Kidney (tissue), 13 donors: ENCODE measurements at regions not wholly inside any gene's neighbourhood (a gene's known extent, or its start where the extent isn't known, plus 50 kb on each side); places are given as distances from the start of the nearest gene placed in this dataset.

Source experiments
- DNase-seq, 5 donors: peaks; one replicate each; pipeline ENCODE4 v3.0.0-alpha.2; 2013 to 2020
- FAIRE-seq: peaks from 2 replicates; lab custom pipeline; 2012; peaks lifted over from hg19 to GRCh38; lab: Jason Lieb, UNC
- H3K27ac ChIP-seq, 2 donors: one replicate each; pipeline ENCODE4 v1.7.0; 2013; ENCODE audit warnings: low read depth in 2 of 2, low read length in 2 of 2, inconsistent platforms in 1 of 2
- H3K27me3 ChIP-seq: one replicate; pipeline ENCODE4 v1.7.1; 2013; ENCODE audit warnings: low read length, inconsistent platforms; ENCODE audit not compliant: control insufficient read depth, insufficient read depth
- H3K36me3 ChIP-seq, 3 donors: one replicate each; pipeline versions ENCODE4 v1.7.0 to v1.7.1; 2013; ENCODE audit warnings: low read length in 3 of 3, control low read depth in 1 of 3, inconsistent platforms in 1 of 3; ENCODE audit not compliant: insufficient read depth in 3 of 3, control insufficient read depth in 2 of 3
- H3K4me1 ChIP-seq, 3 donors: one replicate each; pipeline versions ENCODE4 v1.7.0 to v1.7.1; 2013; ENCODE audit warnings: low read length in 3 of 3, inconsistent platforms in 1 of 3, low read depth in 1 of 3; ENCODE audit not compliant: control insufficient read depth in 2 of 3, insufficient read depth in 2 of 3
- H3K4me3 ChIP-seq, 3 donors: one replicate each; pipeline versions ENCODE4 v1.7.0 to v1.8.1; 2013; ENCODE audit warnings: low read length in 3 of 3, control low read depth in 1 of 3, inconsistent platforms in 1 of 3
- H3K9ac ChIP-seq, 3 donors: one replicate each; pipeline versions ENCODE4 v1.7.0 to v1.7.1; 2013; ENCODE audit warnings: low read length in 3 of 3, control low read depth in 1 of 3, inconsistent platforms in 1 of 3
- H3K9me3 ChIP-seq, 3 donors: one replicate each; pipeline versions ENCODE4 v1.7.0 to v1.7.1; 2013; ENCODE audit warnings: low read length in 3 of 3, control low read depth in 1 of 3, inconsistent platforms in 1 of 3; ENCODE audit not compliant: control insufficient read depth in 2 of 3, insufficient read depth in 1 of 3
- CTCF ChIP-seq: IDR thresholded peaks from 3 replicates; pipeline ENCODE4 v1.5.1; 2012; ENCODE audit warnings: mild to moderate bottlenecking, moderate library complexity, borderline replicate concordance; ENCODE audit not compliant: insufficient read depth; ENCODE audit errors: extremely low read depth
- intact Hi-C: fragments of 100-400 bp; cut with DNase I; formaldehyde crosslinking; loops from one replicate; pipeline ENCODE4 v1.11.1; 2022
- donor health status: control.
- donor health status: control.
- donor health status: control.
- donor health status: control.
- donor health status: control.
- donor health status: DM: yes; HTN: yes; CAD: no.
- donor health status: Normal renal cell carcinoma (clear cell type).

GRCh38 chr10:29041616-29042015 lies 247.3 kb upstream of the LYZL1 start:
- TF ChIP-seq CTCF: no peak
- Histone ChIP-seq H3K27me3 (no peaks in the 10 kb centered on the region), H3K9me3 (no peaks in the 10 kb centered on the region), H3K9ac (no peak overlapping the region), H3K36me3 (no peaks in the 10 kb centered on the region), H3K27ac (no peak overlapping the region), H3K4me3 (no peak overlapping the region), H3K4me1 (peaks cover 0 to 2% (median 0%) of the 10 kb centered on the region in 3 donors)
- intact Hi-C loops: no loop called here
- DNase-seq: no peak
- no peak for FAIRE-seq

DNA sequence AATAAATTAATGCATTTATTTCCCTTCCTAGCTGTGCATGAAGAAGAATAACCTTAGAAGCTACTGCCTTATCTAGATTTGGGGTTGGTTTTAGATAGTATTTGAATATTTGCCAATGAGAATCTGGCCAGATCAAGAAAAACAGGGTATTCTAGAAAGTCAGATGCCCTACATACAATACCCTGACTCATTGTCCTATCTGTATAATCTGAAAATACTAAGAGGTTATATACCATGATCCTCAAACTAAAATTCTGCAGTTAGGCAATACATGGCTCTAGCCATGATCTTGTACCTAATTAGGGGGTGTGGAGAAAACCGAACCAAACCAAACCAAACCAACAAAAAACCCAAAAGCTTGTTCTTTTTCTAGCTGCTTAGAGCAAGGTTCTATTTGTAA lies 240.4 kb upstream of the LYZL1 start:
- Histone ChIP-seq H3K4me1 (no peaks in the 10 kb centered on the region), H3K27ac (no peak overlapping the region), H3K36me3 (no peaks in the 10 kb centered on the region), H3K9me3 (no peaks in the 10 kb centered on the region), H3K9ac (no peak overlapping the region), H3K4me3 (no peak overlapping the region), H3K27me3 (no peaks in the 10 kb centered on the region)
- intact Hi-C loops: no loop called here
- TF ChIP-seq CTCF: no peak
- DNase-seq (no peak), FAIRE-seq (no peak)

- Histone ChIP-seq H3K4me1 (no peaks in the 10 kb centered on the region), H3K9ac (no peak overlapping the region), H3K9me3 (no peaks in the 10 kb centered on the region), H3K27me3 (no peaks in the 10 kb centered on the region), H3K36me3 (no peaks in the 10 kb centered on the region), H3K4me3 (no peak overlapping the region), H3K27ac (no peak overlapping the region)
- DNase-seq (no peak), FAIRE-seq (no peak)
- TF ChIP-seq CTCF: no peak
- intact Hi-C loops: no loop called here
Measured at GRCh38 chr10:29050081-29050480, 238.8 kb upstream of the LYZL1 start.

DNA sequence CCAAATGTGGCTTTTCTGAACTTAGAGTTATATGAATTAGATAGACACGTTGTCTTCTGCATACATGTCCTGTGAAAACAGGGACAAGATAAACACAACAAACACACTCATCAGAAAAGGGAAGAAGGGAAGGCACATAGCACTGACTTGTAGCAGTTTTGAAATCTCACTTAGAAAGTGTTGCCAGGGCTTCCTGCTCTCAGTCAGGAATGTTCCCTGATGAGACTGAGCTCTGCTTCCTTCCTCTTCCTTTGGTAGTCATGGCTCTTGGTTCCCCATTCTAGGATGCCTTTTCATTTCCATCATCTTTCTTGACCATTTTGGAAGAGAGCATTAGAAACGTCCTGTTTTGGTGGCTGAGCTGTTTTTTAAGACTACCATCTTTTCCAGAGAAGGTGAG lies 233.8 kb upstream of the LYZL1 start:
- H3K36me3 ChIP-seq: no peaks in the 10 kb centered on the region
- H3K9ac ChIP-seq: no peak overlapping the region
- DNase-seq (no peak), FAIRE-seq (no peak)
- intact Hi-C loops: no loop called here
- H3K4me3 ChIP-seq: no peak overlapping the region
- no peaks in the 10 kb centered on the region for H3K27me3 ChIP-seq
- no peak overlapping the region for H3K27ac ChIP-seq
- no peak for TF ChIP-seq CTCF
- no peaks in the 10 kb centered on the region for H3K4me1 ChIP-seq
- no peaks in the 10 kb centered on the region for H3K9me3 ChIP-seq
